ENCODE measurements at regions not wholly inside any gene's neighbourhood (a gene's known extent, or its start where the extent isn't known, plus 50 kb on each side); places are given as distances from the start of the nearest gene placed in this dataset.

GRCh38 chr20:40232273-40232672, 456.8 kb downstream of the MAFB start:
- DNase-seq (ENCODE audit: low spot score) = no peak

GRCh38 chr20:40230486-40230885, 458.6 kb downstream of the MAFB start:
- no peak for DNase-seq (ENCODE audit: low spot score)

GRCh38 chr20:40225596-40225995, 463.4 kb downstream of the MAFB start:
- DNase-seq (ENCODE audit: low spot score) = no peak

GRCh38 chr20:40223810-40224209, 465.2 kb downstream of the MAFB start:
- no peak for DNase-seq (ENCODE audit: low spot score)

- DNase-seq (ENCODE audit: low spot score) = no peak
Measured at GRCh38 chr20:40218971-40219370, 470.1 kb downstream of the MAFB start.

- DNase-seq (ENCODE audit: low spot score) = no peak
Measured at GRCh38 chr20:40218316-40218969, 470.6 kb downstream of the MAFB start.

GRCh38 chr20:40207655-40208054, 481.4 kb downstream of the MAFB start:
- DNase-seq (ENCODE audit: low spot score) = no peak

GRCh38 chr20:40205971-40206370, 483.1 kb downstream of the MAFB start:
- DNase-seq (ENCODE audit: low spot score) = no peak

GRCh38 chr20:40203032-40203431, 486.0 kb downstream of the MAFB start:
- DNase-seq (ENCODE audit: low spot score) = no peak

- DNase-seq (ENCODE audit: low spot score) = peak; percentile 25
Measured at GRCh38 chr20:40197691-40198090, 491.3 kb downstream of the MAFB start.

GRCh38 chr20:40196846-40197436, 492.1 kb downstream of the MAFB start:
- no peak for DNase-seq (ENCODE audit: low spot score)

GRCh38 chr20:40195742-40196141, 493.3 kb downstream of the MAFB start:
- no peak for DNase-seq (ENCODE audit: low spot score)

GRCh38 chr20:40192529-40192928, 496.5 kb downstream of the MAFB start:
- DNase-seq (ENCODE audit: low spot score) = no peak

GRCh38 chr20:40192081-40192480, 497.0 kb downstream of the MAFB start:
- peak; percentile 72 for DNase-seq (ENCODE audit: low spot score)

- DNase-seq (ENCODE audit: low spot score) = peak; percentile 12
Measured at GRCh38 chr20:40191573-40191972, 497.5 kb downstream of the MAFB start.

- DNase-seq (ENCODE audit: low spot score) = peak; percentile 51
Measured at GRCh38 chr20:40189621-40190020, 499.4 kb downstream of the MAFB start.

- DNase-seq (ENCODE audit: low spot score) = no peak
Measured at GRCh38 chr20:40188319-40188718, 500.7 kb downstream of the MAFB start.

GRCh38 chr20:40186826-40187225, 502.2 kb downstream of the MAFB start:
- no peak for DNase-seq (ENCODE audit: low spot score)

GRCh38 chr20:40181676-40182075, 507.4 kb downstream of the MAFB start:
- DNase-seq (ENCODE audit: low spot score) = no peak

GRCh38 chr20:40176098-40176841, 512.8 kb downstream of the MAFB start:
- DNase-seq (ENCODE audit: low spot score) = no peak

- DNase-seq (ENCODE audit: low spot score) = no peak
Measured at GRCh38 chr20:40175296-40175695, 513.7 kb downstream of the MAFB start.

GRCh38 chr20:40173872-40174271, 515.2 kb downstream of the MAFB start:
- DNase-seq (ENCODE audit: low spot score) = no peak

- no peak for DNase-seq (ENCODE audit: low spot score)
Measured at GRCh38 chr20:40168981-40169620, 519.9 kb downstream of the MAFB start.
